NCI-H2081 treated with DMSO at 0.1 percent for 48 hours (cell line): ENCODE measurements at regions not wholly inside any gene's neighbourhood (a gene's known extent, or its start where the extent isn't known, plus 50 kb on each side); places are given as distances from the start of the nearest gene placed in this dataset.
"Not testable (repeated sequence)": the region's sequence is repeated elsewhere in the genome, so short reads cannot be mapped to it uniquely, and the experiment has no call there.

Experiments
- DNase-seq: peaks from one replicate; lab custom pipeline; 2025; lab: John Stamatoyannopoulos, UW

- not testable (repeated sequence) for DNase-seq
Measured at GRCh38 chr3:75604286-75604934, 59.7 kb upstream of the FRG2C start.

GRCh38 chr3:75607996-75608395 is 56.1 kb upstream of the FRG2C start:
- not testable (repeated sequence) for DNase-seq

GRCh38 chr3:75609598-75609997 is 54.5 kb upstream of the FRG2C start:
- DNase-seq: not testable (repeated sequence)

GRCh38 chr3:75610773-75611172 is 53.4 kb upstream of the FRG2C start:
- DNase-seq: no peak

- DNase-seq: not testable (repeated sequence)
Measured at GRCh38 chr3:75611724-75612460, 52.2 kb upstream of the FRG2C start.
